H1 (cell line): ENCODE measurements at regions not wholly inside any gene's neighbourhood (a gene's known extent, or its start where the extent isn't known, plus 50 kb on each side); places are given as distances from the start of the nearest gene placed in this dataset.

Source experiments
- CTCF ChIA-PET: fragments of 300-600 bp; sonication (Branson Sonifier 250); formaldehyde crosslinking; loops from one replicate; lab custom pipeline; 2021; ENCODE audit not compliant: partially characterized antibody; lab: Charles Lee
- POLR2A ChIA-PET: fragments of 300-600 bp; sonication (Branson Sonifier 250); formaldehyde crosslinking; loops from one replicate; lab custom pipeline; 2021; ENCODE audit warnings: inconsistent platforms; ENCODE audit not compliant: partially characterized antibody; lab: Charles Lee
- DNase-seq, 2 experiments: peaks; one replicate each; pipeline versions ENCODE4 v3.0.0 to v3.0.0-alpha.2; 2010 to 2022; ENCODE audit warnings: low spot score in 2 of 2, low read depth in 1 of 2, mixed read lengths in 1 of 2
- FAIRE-seq: peaks from 2 replicates; lab custom pipeline; 2011; peaks lifted over from hg19 to GRCh38; lab: Jason Lieb, UNC
- H2AFZ ChIP-seq: 2 replicates; pipeline ENCODE4 v1.8.1; 2012; ENCODE audit warnings: low read length, inconsistent platforms
- H2AK5ac ChIP-seq: 2 replicates; pipeline ENCODE4 v1.6.1; 2013; ENCODE audit warnings: low read depth, low read length
- H2BK120ac ChIP-seq: replicated peaks from 2 replicates; pipeline ENCODE3; 2013; ENCODE audit warnings: low read depth, low read length, inconsistent platforms
- H2BK12ac ChIP-seq: 2 replicates; pipeline ENCODE4 v1.6.1; 2013; ENCODE audit warnings: low read depth, low read length
- H2BK15ac ChIP-seq: 2 replicates; pipeline ENCODE4 v1.6.1; 2013; ENCODE audit warnings: low read length
- H2BK20ac ChIP-seq: 2 replicates; pipeline ENCODE4 v1.6.1; 2013; ENCODE audit warnings: low read length
- H2BK5ac ChIP-seq: 2 replicates; pipeline ENCODE4 v1.6.1; 2013; ENCODE audit warnings: low read depth, low read length
- H3K14ac ChIP-seq: 2 replicates; pipeline ENCODE4 v1.6.1; 2013; ENCODE audit warnings: inconsistent platforms; ENCODE audit not compliant: insufficient read length
- H3K18ac ChIP-seq: 2 replicates; pipeline ENCODE4 v1.6.1; 2013; ENCODE audit warnings: low read length; ENCODE audit errors: extremely low read depth
- H3K23ac ChIP-seq: 2 replicates; pipeline ENCODE4 v1.6.1; 2013; ENCODE audit warnings: inconsistent platforms; ENCODE audit not compliant: insufficient read length
- H3K23me2 ChIP-seq: 2 replicates; pipeline ENCODE4 v1.6.1; 2013; ENCODE audit warnings: low read depth, low read length
- H3K27ac ChIP-seq: 2 replicates; pipeline ENCODE4 v1.6.1; 2011; ENCODE audit warnings: low read depth, low read length, inconsistent platforms
- H3K27me3 ChIP-seq, 4 experiments: replicated peaks in 1 of 4; 1 replicate in 1 of 4; 2 replicates in 3 of 4; pipeline versions ENCODE4 v1.6.1 to v1.8.1; 2011 to 2013; ENCODE audit warnings: low read length in 3 of 4, mild to moderate bottlenecking in 3 of 4, inconsistent platforms in 2 of 4, mixed read lengths in 2 of 4, moderate library complexity in 1 of 4; ENCODE audit not compliant: control insufficient read depth in 3 of 4, insufficient read depth in 3 of 4; ENCODE audit errors: extremely low read depth in 1 of 4
- H3K36me3 ChIP-seq, 4 experiments: 2 replicates each; pipeline versions ENCODE4 v1.6.1 to v1.8.1; 2011 to 2013; ENCODE audit warnings: mild to moderate bottlenecking in 4 of 4, low read length in 3 of 4, moderate library complexity in 2 of 4, control low read depth in 1 of 4, inconsistent platforms in 1 of 4; ENCODE audit not compliant: insufficient read depth in 4 of 4, control insufficient read depth in 2 of 4
- H3K4ac ChIP-seq: replicated peaks from 2 replicates; pipeline ENCODE3; 2013; ENCODE audit warnings: low read length, low read depth, mixed read lengths, inconsistent platforms; ENCODE audit not compliant: insufficient read length
- H3K4me1 ChIP-seq, 4 experiments: replicated peaks in 1 of 4; 1 replicate in 1 of 4; 2 replicates in 3 of 4; pipeline versions ENCODE4 v1.6.1 to v1.8.1; 2011 to 2013; ENCODE audit warnings: low read length in 3 of 4, inconsistent platforms in 2 of 4, mixed read lengths in 1 of 4; ENCODE audit not compliant: insufficient read depth in 4 of 4, control insufficient read depth in 3 of 4
- H3K4me2 ChIP-seq, 2 experiments: 2 replicates each; pipeline versions ENCODE4 v1.6.1 to v1.8.1; 2011 to 2013; ENCODE audit warnings: low read depth in 2 of 2, low read length in 2 of 2, control low read depth in 1 of 2, inconsistent platforms in 1 of 2, mild to moderate bottlenecking in 1 of 2; ENCODE audit not compliant: insufficient read depth in 1 of 2
- H3K4me3 ChIP-seq, 4 experiments: fragments of 200-600, 300-600 bp in 1 of 4; sonication (generic), shearing (Covaris generic), sonication (Bioruptor Twin) in 1 of 4; 2 replicates each; pipeline versions ENCODE4 v1.5.1 to v1.8.1; 2011 to 2016; ENCODE audit warnings: low read length in 4 of 4, low read depth in 3 of 4, control low read depth in 2 of 4, inconsistent platforms in 2 of 4, mild to moderate bottlenecking in 2 of 4, mixed read lengths in 1 of 4, moderate library complexity in 1 of 4; ENCODE audit not compliant: insufficient read depth in 2 of 4; ENCODE audit errors: extremely low read depth in 1 of 4
- H3K56ac ChIP-seq: replicated peaks from 2 replicates; pipeline ENCODE3; 2013; ENCODE audit warnings: low read depth, mild to moderate bottlenecking, mixed read lengths, low read length, inconsistent platforms; ENCODE audit not compliant: insufficient read length
- H3K79me1 ChIP-seq: 2 replicates; pipeline ENCODE4 v1.6.1; 2013; ENCODE audit warnings: low read depth, low read length, control low read depth
- H3K79me2 ChIP-seq, 2 experiments: 2 replicates each; pipeline versions ENCODE4 v1.6.1 to v1.8.1; 2012 to 2013; ENCODE audit warnings: low read length in 2 of 2, mild to moderate bottlenecking in 2 of 2, inconsistent platforms in 1 of 2; ENCODE audit not compliant: insufficient read depth in 2 of 2, control insufficient read depth in 1 of 2
- H3K9ac ChIP-seq, 4 experiments: replicated peaks in 1 of 4; 1 replicate in 1 of 4; 2 replicates in 3 of 4; pipeline versions ENCODE4 v1.6.1 to v1.8.1; 2011 to 2013; ENCODE audit warnings: low read depth in 3 of 4, low read length in 3 of 4, control low read depth in 2 of 4, mild to moderate bottlenecking in 2 of 4, moderate library complexity in 2 of 4, inconsistent platforms in 1 of 4; ENCODE audit errors: extremely low read depth in 1 of 4
- H3K9me3 ChIP-seq, 2 experiments: 2 replicates each; pipeline versions ENCODE4 v1.6.1 to v1.8.1; 2012 to 2013; ENCODE audit warnings: mild to moderate bottlenecking in 2 of 2, moderate library complexity in 2 of 2, control low read depth in 1 of 2, inconsistent platforms in 1 of 2, low read depth in 1 of 2, low read length in 1 of 2, mixed read lengths in 1 of 2; ENCODE audit not compliant: insufficient read depth in 2 of 2
- H4K20me1 ChIP-seq, 2 experiments: replicated peaks in 1 of 2; 2 replicates each; pipeline versions ENCODE3 to v1.8.1; 2011 to 2013; ENCODE audit warnings: inconsistent platforms in 2 of 2, low read length in 2 of 2, mild to moderate bottlenecking in 1 of 2; ENCODE audit not compliant: insufficient read depth in 2 of 2, control insufficient read depth in 1 of 2
- H4K5ac ChIP-seq: 2 replicates; pipeline ENCODE4 v1.6.1; 2013; ENCODE audit warnings: low read length, low read depth, mixed read lengths, inconsistent platforms; ENCODE audit not compliant: insufficient read length
- H4K8ac ChIP-seq: 2 replicates; pipeline ENCODE4 v1.8.0; 2013; ENCODE audit warnings: mild to moderate bottlenecking, moderate library complexity, low read length, inconsistent platforms; ENCODE audit not compliant: insufficient read depth; ENCODE audit errors: extremely low read depth
- H4K91ac ChIP-seq: replicated peaks from 2 replicates; pipeline ENCODE3; 2013; ENCODE audit warnings: low read length, mixed read lengths, inconsistent platforms; ENCODE audit not compliant: insufficient read length
- CBX8 ChIP-seq: fragments of 300-800, 300-1000 bp; sonication (generic); IDR thresholded peaks from 2 replicates; pipeline ENCODE4 v1.7.1; 2016; ENCODE audit warnings: low read depth, low read length, borderline replicate concordance
- GTF2F1 ChIP-seq: IDR thresholded peaks from 2 replicates; pipeline ENCODE4 v1.6.1; 2012; ENCODE audit warnings: low read depth, low read length, improper control_type of control experiment, borderline replicate concordance
- RNF2 ChIP-seq: fragments of 200-900, 300-1000 bp; sonication (generic); IDR thresholded peaks from 2 replicates; pipeline ENCODE4 v1.7.1; 2016; ENCODE audit warnings: borderline replicate concordance, low read depth, mild to moderate bottlenecking, antibody characterized with exemption, low read length; ENCODE audit not compliant: poor library complexity, severe bottlenecking; ENCODE audit errors: missing control alignments
- WGBS, 2 experiments: shearing (Covaris generic) in 1 of 2; methylation state at CpG; one replicate each; pipeline versions ENCODE4 v1.1.6 to v1.1.7; 2013 to 2015; ENCODE audit warnings: low lambda C conversion rate in 2 of 2, mixed read lengths in 2 of 2, inconsistent platforms in 1 of 2, low coverage in 1 of 2, missing lambda C conversion rate in 1 of 2; ENCODE audit not compliant: insufficient replicate concordance in 2 of 2, insufficient coverage in 1 of 2, insufficient read length in 1 of 2; ENCODE audit errors: extremely low coverage in 1 of 2, missing lambda C conversion rate in 1 of 2; 5-methylcytosine and 5-hydroxymethylcytosine counted together

DNA sequence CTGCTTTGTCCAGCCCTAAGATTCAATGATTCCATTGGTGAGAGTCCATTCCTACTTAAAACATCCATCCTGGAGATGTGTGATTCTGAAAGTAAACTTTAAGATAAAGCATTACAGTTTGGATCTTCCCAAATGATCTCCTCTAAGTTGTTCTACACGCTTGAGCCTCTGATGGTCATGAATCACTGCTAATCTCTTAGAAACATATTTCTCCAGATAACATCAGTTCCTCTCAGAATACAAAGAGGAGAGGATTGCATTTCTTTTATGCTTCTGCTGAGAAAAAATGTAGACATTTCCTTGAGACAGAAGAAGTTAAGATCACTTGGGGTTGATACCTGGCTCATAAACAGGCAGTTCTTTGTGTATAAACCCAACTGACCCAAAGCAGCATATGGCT lies 281.2 kb upstream of the DPH6 start:
- no peaks in the 10 kb centered on the region for H4K20me1 ChIP-seq
- no peak for FAIRE-seq
- no peak for TF ChIP-seq RNF2
- no peak for TF ChIP-seq CBX8
- TF ChIP-seq GTF2F1, result no peak

More for the DNA sequence above, 281.2 kb upstream of the DPH6 start:
- Histone ChIP-seq H4K91ac (no peak overlapping the region), H2BK120ac (no peak overlapping the region), H3K4ac (no peak overlapping the region), H3K9me3 (no peaks in the 10 kb centered on the region), H3K79me2 (no peaks in the 10 kb centered on the region), H3K36me3 (no peaks in the 10 kb centered on the region), H3K18ac (no peak overlapping the region), H3K9ac (no peak overlapping the region), H4K8ac (no peak overlapping the region), H2BK20ac (no peak overlapping the region), H4K5ac (no peak overlapping the region), H3K23me2 (no peaks in the 10 kb centered on the region; the same call in 1 of the 2 replicates), H3K27ac (no peak overlapping the region), H3K27me3 (no peaks in the 10 kb centered on the region), H3K4me2 (no peak overlapping the region), H2AK5ac (no peak overlapping the region), H3K4me3 (no peak overlapping the region), H2BK12ac (no peak overlapping the region), H2BK15ac (no peak overlapping the region), H3K79me1 (no peaks in the 10 kb centered on the region), H2AFZ (no peak overlapping the region), H2BK5ac (no peak overlapping the region), H3K4me1 (no peaks in the 10 kb centered on the region), H3K56ac (no peak overlapping the region), H3K23ac (no peak overlapping the region), H3K14ac (no peak overlapping the region)
- POLR2A ChIA-PET, result no interaction called here
- 94% methylated on average over 1 of the region's 1 CpG; no CpG with 5 or more reads in 1 of the 2 experiments for WGBS, 2 experiments
- no peak for DNase-seq
- CTCF ChIA-PET, result no interaction called here
